H1 (cell line): ENCODE measurements at regions not wholly inside any gene's neighbourhood (a gene's known extent, or its start where the extent isn't known, plus 50 kb on each side); places are given as distances from the start of the nearest gene placed in this dataset.

Experiments
- CTCF ChIA-PET: fragments of 300-600 bp; sonication (Branson Sonifier 250); formaldehyde crosslinking; loops from one replicate; lab custom pipeline; 2021; ENCODE audit not compliant: partially characterized antibody; lab: Charles Lee
- POLR2A ChIA-PET: fragments of 300-600 bp; sonication (Branson Sonifier 250); formaldehyde crosslinking; loops from one replicate; lab custom pipeline; 2021; ENCODE audit warnings: inconsistent platforms; ENCODE audit not compliant: partially characterized antibody; lab: Charles Lee
- DNase-seq, 2 experiments: peaks; one replicate each; pipeline versions ENCODE4 v3.0.0 to v3.0.0-alpha.2; 2010 to 2022; ENCODE audit warnings: low spot score in 2 of 2, low read depth in 1 of 2, mixed read lengths in 1 of 2
- FAIRE-seq: peaks from 2 replicates; lab custom pipeline; 2011; peaks lifted over from hg19 to GRCh38; lab: Jason Lieb, UNC
- H2AFZ ChIP-seq: 2 replicates; pipeline ENCODE4 v1.8.1; 2012; ENCODE audit warnings: low read length, inconsistent platforms
- H2AK5ac ChIP-seq: 2 replicates; pipeline ENCODE4 v1.6.1; 2013; ENCODE audit warnings: low read depth, low read length
- H2BK120ac ChIP-seq: replicated peaks from 2 replicates; pipeline ENCODE3; 2013; ENCODE audit warnings: low read depth, low read length, inconsistent platforms
- H2BK12ac ChIP-seq: 2 replicates; pipeline ENCODE4 v1.6.1; 2013; ENCODE audit warnings: low read depth, low read length
- H2BK15ac ChIP-seq: 2 replicates; pipeline ENCODE4 v1.6.1; 2013; ENCODE audit warnings: low read length
- H2BK20ac ChIP-seq: 2 replicates; pipeline ENCODE4 v1.6.1; 2013; ENCODE audit warnings: low read length
- H2BK5ac ChIP-seq: 2 replicates; pipeline ENCODE4 v1.6.1; 2013; ENCODE audit warnings: low read depth, low read length
- H3K14ac ChIP-seq: 2 replicates; pipeline ENCODE4 v1.6.1; 2013; ENCODE audit warnings: inconsistent platforms; ENCODE audit not compliant: insufficient read length
- H3K18ac ChIP-seq: 2 replicates; pipeline ENCODE4 v1.6.1; 2013; ENCODE audit warnings: low read length; ENCODE audit errors: extremely low read depth
- H3K23ac ChIP-seq: 2 replicates; pipeline ENCODE4 v1.6.1; 2013; ENCODE audit warnings: inconsistent platforms; ENCODE audit not compliant: insufficient read length
- H3K23me2 ChIP-seq: 2 replicates; pipeline ENCODE4 v1.6.1; 2013; ENCODE audit warnings: low read depth, low read length
- H3K27ac ChIP-seq: 2 replicates; pipeline ENCODE4 v1.6.1; 2011; ENCODE audit warnings: low read depth, low read length, inconsistent platforms
- H3K27me3 ChIP-seq, 4 experiments: replicated peaks in 1 of 4; 1 replicate in 1 of 4; 2 replicates in 3 of 4; pipeline versions ENCODE4 v1.6.1 to v1.8.1; 2011 to 2013; ENCODE audit warnings: low read length in 3 of 4, mild to moderate bottlenecking in 3 of 4, inconsistent platforms in 2 of 4, mixed read lengths in 2 of 4, moderate library complexity in 1 of 4; ENCODE audit not compliant: control insufficient read depth in 3 of 4, insufficient read depth in 3 of 4; ENCODE audit errors: extremely low read depth in 1 of 4
- H3K36me3 ChIP-seq, 4 experiments: 2 replicates each; pipeline versions ENCODE4 v1.6.1 to v1.8.1; 2011 to 2013; ENCODE audit warnings: mild to moderate bottlenecking in 4 of 4, low read length in 3 of 4, moderate library complexity in 2 of 4, control low read depth in 1 of 4, inconsistent platforms in 1 of 4; ENCODE audit not compliant: insufficient read depth in 4 of 4, control insufficient read depth in 2 of 4
- H3K4ac ChIP-seq: replicated peaks from 2 replicates; pipeline ENCODE3; 2013; ENCODE audit warnings: low read length, low read depth, mixed read lengths, inconsistent platforms; ENCODE audit not compliant: insufficient read length
- H3K4me1 ChIP-seq, 4 experiments: replicated peaks in 1 of 4; 1 replicate in 1 of 4; 2 replicates in 3 of 4; pipeline versions ENCODE4 v1.6.1 to v1.8.1; 2011 to 2013; ENCODE audit warnings: low read length in 3 of 4, inconsistent platforms in 2 of 4, mixed read lengths in 1 of 4; ENCODE audit not compliant: insufficient read depth in 4 of 4, control insufficient read depth in 3 of 4
- H3K4me2 ChIP-seq, 2 experiments: 2 replicates each; pipeline versions ENCODE4 v1.6.1 to v1.8.1; 2011 to 2013; ENCODE audit warnings: low read depth in 2 of 2, low read length in 2 of 2, control low read depth in 1 of 2, inconsistent platforms in 1 of 2, mild to moderate bottlenecking in 1 of 2; ENCODE audit not compliant: insufficient read depth in 1 of 2
- H3K4me3 ChIP-seq, 4 experiments: fragments of 200-600, 300-600 bp in 1 of 4; sonication (generic), shearing (Covaris generic), sonication (Bioruptor Twin) in 1 of 4; 2 replicates each; pipeline versions ENCODE4 v1.5.1 to v1.8.1; 2011 to 2016; ENCODE audit warnings: low read length in 4 of 4, low read depth in 3 of 4, control low read depth in 2 of 4, inconsistent platforms in 2 of 4, mild to moderate bottlenecking in 2 of 4, mixed read lengths in 1 of 4, moderate library complexity in 1 of 4; ENCODE audit not compliant: insufficient read depth in 2 of 4; ENCODE audit errors: extremely low read depth in 1 of 4
- H3K56ac ChIP-seq: replicated peaks from 2 replicates; pipeline ENCODE3; 2013; ENCODE audit warnings: low read depth, mild to moderate bottlenecking, mixed read lengths, low read length, inconsistent platforms; ENCODE audit not compliant: insufficient read length
- H3K79me1 ChIP-seq: 2 replicates; pipeline ENCODE4 v1.6.1; 2013; ENCODE audit warnings: low read depth, low read length, control low read depth
- H3K79me2 ChIP-seq, 2 experiments: 2 replicates each; pipeline versions ENCODE4 v1.6.1 to v1.8.1; 2012 to 2013; ENCODE audit warnings: low read length in 2 of 2, mild to moderate bottlenecking in 2 of 2, inconsistent platforms in 1 of 2; ENCODE audit not compliant: insufficient read depth in 2 of 2, control insufficient read depth in 1 of 2
- H3K9ac ChIP-seq, 4 experiments: replicated peaks in 1 of 4; 1 replicate in 1 of 4; 2 replicates in 3 of 4; pipeline versions ENCODE4 v1.6.1 to v1.8.1; 2011 to 2013; ENCODE audit warnings: low read depth in 3 of 4, low read length in 3 of 4, control low read depth in 2 of 4, mild to moderate bottlenecking in 2 of 4, moderate library complexity in 2 of 4, inconsistent platforms in 1 of 4; ENCODE audit errors: extremely low read depth in 1 of 4
- H3K9me3 ChIP-seq, 2 experiments: 2 replicates each; pipeline versions ENCODE4 v1.6.1 to v1.8.1; 2012 to 2013; ENCODE audit warnings: mild to moderate bottlenecking in 2 of 2, moderate library complexity in 2 of 2, control low read depth in 1 of 2, inconsistent platforms in 1 of 2, low read depth in 1 of 2, low read length in 1 of 2, mixed read lengths in 1 of 2; ENCODE audit not compliant: insufficient read depth in 2 of 2
- H4K20me1 ChIP-seq, 2 experiments: replicated peaks in 1 of 2; 2 replicates each; pipeline versions ENCODE3 to v1.8.1; 2011 to 2013; ENCODE audit warnings: inconsistent platforms in 2 of 2, low read length in 2 of 2, mild to moderate bottlenecking in 1 of 2; ENCODE audit not compliant: insufficient read depth in 2 of 2, control insufficient read depth in 1 of 2
- H4K5ac ChIP-seq: 2 replicates; pipeline ENCODE4 v1.6.1; 2013; ENCODE audit warnings: low read length, low read depth, mixed read lengths, inconsistent platforms; ENCODE audit not compliant: insufficient read length
- H4K8ac ChIP-seq: 2 replicates; pipeline ENCODE4 v1.8.0; 2013; ENCODE audit warnings: mild to moderate bottlenecking, moderate library complexity, low read length, inconsistent platforms; ENCODE audit not compliant: insufficient read depth; ENCODE audit errors: extremely low read depth
- H4K91ac ChIP-seq: replicated peaks from 2 replicates; pipeline ENCODE3; 2013; ENCODE audit warnings: low read length, mixed read lengths, inconsistent platforms; ENCODE audit not compliant: insufficient read length
- CREB1 ChIP-seq: IDR thresholded peaks from 2 replicates; pipeline ENCODE4 v1.6.1; 2012; ENCODE audit warnings: inconsistent platforms
- KDM1A ChIP-seq: fragments of 200-600, 300-600 bp; sonication (generic); IDR thresholded peaks from 2 replicates; pipeline ENCODE4 v1.7.1; 2016; ENCODE audit warnings: mild to moderate bottlenecking, low read length, borderline replicate concordance
- SIRT6 ChIP-seq: IDR thresholded peaks from one replicate; pipeline ENCODE4 v1.7.1; 2012; ENCODE audit warnings: low read length, inconsistent platforms
- WGBS, 2 experiments: shearing (Covaris generic) in 1 of 2; methylation state at CpG; one replicate each; pipeline versions ENCODE4 v1.1.6 to v1.1.7; 2013 to 2015; ENCODE audit warnings: low lambda C conversion rate in 2 of 2, mixed read lengths in 2 of 2, inconsistent platforms in 1 of 2, low coverage in 1 of 2, missing lambda C conversion rate in 1 of 2; ENCODE audit not compliant: insufficient replicate concordance in 2 of 2, insufficient coverage in 1 of 2, insufficient read length in 1 of 2; ENCODE audit errors: extremely low coverage in 1 of 2, missing lambda C conversion rate in 1 of 2; 5-methylcytosine and 5-hydroxymethylcytosine counted together

DNA sequence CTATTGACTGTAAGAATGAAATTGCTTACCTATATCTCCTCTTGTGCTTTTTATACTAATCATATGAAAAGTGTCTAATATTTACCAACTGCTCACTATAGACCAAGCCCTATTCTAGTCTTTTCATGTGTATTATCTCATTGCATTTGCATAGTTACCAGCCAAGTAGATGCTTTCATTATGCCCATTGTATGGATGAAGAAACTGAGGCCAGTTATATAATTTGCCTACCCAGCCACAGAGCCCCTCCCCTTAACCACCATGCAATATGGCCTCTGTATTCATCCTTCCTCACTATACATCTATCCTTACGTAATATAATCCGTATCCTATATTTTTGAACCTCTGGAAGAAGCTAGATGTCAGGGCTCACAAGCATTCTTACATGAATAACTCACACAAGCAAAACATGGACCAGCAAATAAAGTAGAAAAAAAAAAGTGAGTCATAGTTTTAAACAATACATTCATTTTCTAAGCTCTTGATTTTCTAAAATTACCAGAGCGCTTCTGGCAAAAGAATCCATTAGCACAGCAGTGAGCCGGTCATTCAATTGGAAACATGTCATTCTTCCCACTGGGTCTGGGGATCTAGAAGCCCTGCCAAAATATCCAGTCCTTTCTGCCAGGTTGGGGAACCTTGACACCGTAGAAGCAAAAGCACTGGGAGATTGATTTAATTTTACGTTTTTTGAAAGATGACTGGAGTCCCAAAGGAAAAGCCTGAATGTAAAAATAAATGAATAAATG lies 80.0 kb downstream of the C11orf91 start:
- H3K23ac ChIP-seq = no peak overlapping the region
- H3K14ac ChIP-seq = no peak overlapping the region
- no peaks in the 10 kb centered on the region for H3K9me3 ChIP-seq
- no peak overlapping the region for H3K18ac ChIP-seq
- H3K4me1 ChIP-seq = peaks cover 0 to 2% (median 0%) of the 10 kb centered on the region in 4 experiments; a peak in 1 of 7 replicates
- no peaks in the 10 kb centered on the region for H4K20me1 ChIP-seq
- no peaks in the 10 kb centered on the region for H3K36me3 ChIP-seq
- H3K56ac ChIP-seq = no peak overlapping the region
- H2BK120ac ChIP-seq = no peak overlapping the region
- 88 to 100% methylated on average over 2 to 6 of the region's 6 CpGs for WGBS, 2 experiments
- no peak overlapping the region for H4K8ac ChIP-seq
- H2BK5ac ChIP-seq = no peak overlapping the region
- DNase-seq = no peak
- no peak overlapping the region for H3K4ac ChIP-seq
- no peak overlapping the region for H3K27ac ChIP-seq
- peaks cover 3% of the 10 kb centered on the region; the same call in 1 of the 2 replicates for H3K23me2 ChIP-seq
- CTCF ChIA-PET = interaction anchor here (0.6 to 0.7 kb wide), 2 partner anchors 67 to 870 kb away, joined by 3 read pairs; no protein-coding TSS in a partner anchor
- H3K4me2 ChIP-seq = no peak overlapping the region
- FAIRE-seq = no peak
- H4K91ac ChIP-seq = no peak overlapping the region
- no peaks in the 10 kb centered on the region for H3K27me3 ChIP-seq
- TF ChIP-seq CREB1 (no peak), KDM1A (peak; percentile 70; the same call in 1 of the 2 replicates), SIRT6 (no peak)
- H3K79me2 ChIP-seq = no peaks in the 10 kb centered on the region
- no peak overlapping the region for H2AK5ac ChIP-seq
- no peak overlapping the region for H2BK12ac ChIP-seq
- no peak overlapping the region for H2BK20ac ChIP-seq
- no peak overlapping the region for H4K5ac ChIP-seq
- POLR2A ChIA-PET = interaction anchor here (0.6 to 1.8 kb wide), 2 partner anchors 13 to 1839 kb away, joined by 3 to 5 read pairs; no protein-coding TSS in a partner anchor
- H3K4me3 ChIP-seq = no peak overlapping the region
- H3K9ac ChIP-seq = no peak overlapping the region
- no peak overlapping the region for H2AFZ ChIP-seq
- no peak overlapping the region for H2BK15ac ChIP-seq
- no peaks in the 10 kb centered on the region for H3K79me1 ChIP-seq
